Keratinocyte (primary cell): ENCODE measurements at regions not wholly inside any gene's neighbourhood (a gene's known extent, or its start where the extent isn't known, plus 50 kb on each side); places are given as distances from the start of the nearest gene placed in this dataset.

Source experiments
- DNase-seq: peaks from one replicate; pipeline ENCODE4 v3.0.0-alpha.2; 2011; ENCODE audit warnings: low read depth, missing footprints, low spot score
- FAIRE-seq: peaks from 2 replicates; lab custom pipeline; 2011; peaks lifted over from hg19 to GRCh38; lab: Jason Lieb, UNC
- H2AFZ ChIP-seq: 2 replicates; pipeline ENCODE4 v1.6.0; 2012; ENCODE audit warnings: low read length, control low read depth, inconsistent platforms; ENCODE audit not compliant: control insufficient read depth
- H3K27ac ChIP-seq: 2 replicates; pipeline ENCODE4 v1.5.1; 2011; ENCODE audit warnings: low read length; ENCODE audit not compliant: control insufficient read depth, insufficient read depth
- H3K27me3 ChIP-seq: 3 replicates; pipeline ENCODE4 v1.6.0; 2011; ENCODE audit warnings: low read length; ENCODE audit not compliant: control insufficient read depth, insufficient read depth; ENCODE audit errors: extremely low read depth
- H3K36me3 ChIP-seq, 2 experiments: 2 replicates in 1 of 2; 3 replicates in 1 of 2; pipeline ENCODE4 v1.5.1; 2011; ENCODE audit warnings: low read length in 2 of 2, mild to moderate bottlenecking in 1 of 2; ENCODE audit not compliant: control insufficient read depth in 2 of 2, insufficient read depth in 2 of 2; ENCODE audit errors: extremely low read depth in 1 of 2
- H3K4me1 ChIP-seq: 3 replicates; pipeline ENCODE4 v1.5.1; 2011; ENCODE audit warnings: low read length; ENCODE audit not compliant: control insufficient read depth, insufficient read depth; ENCODE audit errors: extremely low read depth
- H3K4me2 ChIP-seq: 3 replicates; pipeline ENCODE4 v1.6.0; 2011; ENCODE audit warnings: low read depth, low read length; ENCODE audit not compliant: control insufficient read depth, insufficient read depth; ENCODE audit errors: extremely low read depth
- H3K4me3 ChIP-seq, 3 experiments: fragments of 200-600 bp in 1 of 3; sonication (generic) in 1 of 3; 2 replicates in 2 of 3; 3 replicates in 1 of 3; pipeline ENCODE4 v1.5.1; 2011 to 2016; ENCODE audit warnings: low read length in 3 of 3, mild to moderate bottlenecking in 3 of 3, control low read depth in 2 of 3, inconsistent platforms in 1 of 3, low read depth in 1 of 3, mixed read lengths in 1 of 3, mixed run types in 1 of 3, moderate library complexity in 1 of 3; ENCODE audit not compliant: control insufficient read depth in 2 of 3, insufficient read depth in 2 of 3; ENCODE audit errors: extremely low read depth in 1 of 3
- H3K79me2 ChIP-seq: 2 replicates; pipeline ENCODE4 v1.6.0; 2012; ENCODE audit warnings: low read length; ENCODE audit not compliant: control insufficient read depth, insufficient read depth
- H3K9ac ChIP-seq: 3 replicates; pipeline ENCODE4 v1.6.0; 2011; ENCODE audit warnings: low read length; ENCODE audit not compliant: control insufficient read depth, insufficient read depth; ENCODE audit errors: extremely low read depth
- H3K9me1 ChIP-seq: 3 replicates; pipeline ENCODE4 v1.6.0; 2011; ENCODE audit warnings: low read length; ENCODE audit not compliant: control insufficient read depth, insufficient read depth; ENCODE audit errors: extremely low read depth
- H3K9me3 ChIP-seq: 2 replicates; pipeline ENCODE4 v1.5.1; 2012; ENCODE audit warnings: low read depth, low read length; ENCODE audit not compliant: control insufficient read depth
- H4K20me1 ChIP-seq: 3 replicates; pipeline ENCODE4 v1.6.0; 2011; ENCODE audit warnings: low read length; ENCODE audit not compliant: control insufficient read depth, insufficient read depth; ENCODE audit errors: extremely low read depth
- CTCF ChIP-seq, 3 experiments: IDR thresholded peaks in 1 of 3; conservative IDR thresholded peaks in 1 of 3; optimal IDR thresholded peaks in 1 of 3; 2 replicates in 2 of 3; 3 replicates in 1 of 3; pipeline versions ENCODE3 to v1.5.1; 2011; ENCODE audit warnings: low read length in 3 of 3, mild to moderate bottlenecking in 3 of 3, moderate library complexity in 2 of 3, control low read depth in 1 of 3, inconsistent platforms in 1 of 3; ENCODE audit not compliant: insufficient read depth in 2 of 3; ENCODE audit errors: extremely low read depth in 1 of 3
- EZH2 ChIP-seq: IDR thresholded peaks from one replicate; pipeline ENCODE4 v1.6.1; 2012; ENCODE audit warnings: inconsistent platforms, mild to moderate bottlenecking, low read length, moderate library complexity
- dilution Hi-C: fragments of 300-500 bp; cut with MboI; formaldehyde crosslinking; loops from one replicate; pipeline ENCODE4 v1.7.0; 2020; ENCODE audit warnings: low sequenced_read_pairs; ENCODE audit not compliant: extremely low pct_ligation_motif_present

GRCh38 chr4:176595257-176595656 lies 197.5 kb downstream of the VEGFC start:
- H3K79me2 ChIP-seq, result no peaks in the 10 kb centered on the region
- no peaks in the 10 kb centered on the region for H3K9me1 ChIP-seq
- H3K4me1 ChIP-seq, result peaks cover 5% of the 10 kb centered on the region
- no peak overlapping the region for H3K27ac ChIP-seq
- FAIRE-seq (no peak), DNase-seq (no peak)
- no peak overlapping the region for H3K4me2 ChIP-seq
- no peak overlapping the region for H3K4me3 ChIP-seq
- H4K20me1 ChIP-seq, result no peaks in the 10 kb centered on the region
- H2AFZ ChIP-seq, result no peak overlapping the region
- H3K36me3 ChIP-seq, result no peaks in the 10 kb centered on the region
- H3K9me3 ChIP-seq, result no peaks in the 10 kb centered on the region
- H3K9ac ChIP-seq, result no peak overlapping the region
- TF ChIP-seq EZH2 (no peak), CTCF (optimal IDR thresholded peaks at IDR 0.05 in 1 of 3, IDR thresholded peaks at IDR 0.05 in 1 of 3, conservative IDR thresholded peaks at IDR 0.05 in 1 of 3; ENCODE audit: extremely low read depth in 1 of 3, insufficient read depth in 2 of 3, low read length in 3 of 3) (no peak)
- dilution Hi-C loops, result no loop called here
- no peaks in the 10 kb centered on the region for H3K27me3 ChIP-seq

GRCh38 chr4:176601124-176601523 lies 191.6 kb downstream of the VEGFC start:
- Histone ChIP-seq H3K36me3 (no peaks in the 10 kb centered on the region), H3K27me3 (no peaks in the 10 kb centered on the region), H3K9ac (no peak overlapping the region), H3K27ac (no peak overlapping the region), H3K9me1 (no peaks in the 10 kb centered on the region), H3K4me1 (no peaks in the 10 kb centered on the region), H3K4me2 (no peak overlapping the region), H2AFZ (no peak overlapping the region), H3K4me3 (no peak overlapping the region), H3K79me2 (no peaks in the 10 kb centered on the region), H3K9me3 (no peaks in the 10 kb centered on the region), H4K20me1 (no peaks in the 10 kb centered on the region)
- DNase-seq (no peak), FAIRE-seq (no peak)
- dilution Hi-C loops, result no loop called here
- TF ChIP-seq CTCF (optimal IDR thresholded peaks at IDR 0.05 in 1 of 3, IDR thresholded peaks at IDR 0.05 in 1 of 3, conservative IDR thresholded peaks at IDR 0.05 in 1 of 3; ENCODE audit: extremely low read depth in 1 of 3, insufficient read depth in 2 of 3, low read length in 3 of 3), result no peak
- TF ChIP-seq EZH2, result no peak
